PFSK-1 (cell line): ENCODE measurements at regions not wholly inside any gene's neighbourhood (a gene's known extent, or its start where the extent isn't known, plus 50 kb on each side); places are given as distances from the start of the nearest gene placed in this dataset.

Experiments used
- FOXP2 ChIP-seq: optimal IDR thresholded peaks from 2 replicates; pipeline ENCODE3; 2011; ENCODE audit warnings: borderline replicate concordance, control low read depth, inconsistent platforms; ENCODE audit not compliant: insufficient read depth; ENCODE audit errors: extremely low read length, extremely low read depth
- POLR2AphosphoS5 ChIP-seq: IDR thresholded peaks from 2 replicates; pipeline ENCODE4 v1.6.1; 2012; ENCODE audit warnings: low read depth, mild to moderate bottlenecking, control low read depth, low read length, moderate library complexity
- REST ChIP-seq, 2 experiments: IDR thresholded peaks; 2 replicates each; pipeline versions ENCODE4 v1.6.1 to v1.8.0; 2011 to 2012; ENCODE audit warnings: low read depth in 2 of 2, low read length in 2 of 2, control low read depth in 1 of 2, inconsistent platforms in 1 of 2, mild to moderate bottlenecking in 1 of 2, moderate library complexity in 1 of 2; ENCODE audit not compliant: insufficient read depth in 1 of 2
- SIN3A ChIP-seq: IDR thresholded peaks from 2 replicates; pipeline ENCODE4 v1.6.1; 2012; ENCODE audit warnings: mild to moderate bottlenecking, low read length, moderate library complexity, borderline replicate concordance; ENCODE audit not compliant: insufficient read depth
- TAF1 ChIP-seq: IDR thresholded peaks from 2 replicates; pipeline ENCODE4 v1.6.1; 2012; ENCODE audit warnings: low read length, control low read depth, borderline replicate concordance; ENCODE audit not compliant: insufficient read depth

GRCh38 chr22:47797342-47797945 lies 1035.0 kb downstream of the TBC1D22A start:
- TF ChIP-seq POLR2AphosphoS5 (no peak), REST (IDR thresholded peaks at IDR 0.05; ENCODE audit: insufficient read depth in 1 of 2, low read depth in 2 of 2, low read length in 2 of 2) (no peak), TAF1 (no peak), FOXP2 (no peak), SIN3A (no peak)

GRCh38 chr22:47796128-47796908 lies 1033.9 kb downstream of the TBC1D22A start:
- TF ChIP-seq TAF1: no peak
- TF ChIP-seq FOXP2: no peak
- no peak for TF ChIP-seq REST (IDR thresholded peaks at IDR 0.05; ENCODE audit: insufficient read depth in 1 of 2, low read depth in 2 of 2, low read length in 2 of 2)
- no peak for TF ChIP-seq POLR2AphosphoS5
- no peak for TF ChIP-seq SIN3A

- TF ChIP-seq TAF1 (no peak), SIN3A (no peak), FOXP2 (no peak), REST (IDR thresholded peaks at IDR 0.05; ENCODE audit: insufficient read depth in 1 of 2, low read depth in 2 of 2, low read length in 2 of 2) (no peak), POLR2AphosphoS5 (no peak)
Observed at GRCh38 chr22:47795477-47796127, 1033.2 kb downstream of the TBC1D22A start.

- TF ChIP-seq TAF1 (no peak), SIN3A (no peak), FOXP2 (no peak), POLR2AphosphoS5 (no peak), REST (IDR thresholded peaks at IDR 0.05; ENCODE audit: insufficient read depth in 1 of 2, low read depth in 2 of 2, low read length in 2 of 2) (no peak)
Observed at GRCh38 chr22:47794851-47795250, 1032.4 kb downstream of the TBC1D22A start.
